HG03521 (cell line): ENCODE measurements at regions not wholly inside any gene's neighbourhood (a gene's known extent, or its start where the extent isn't known, plus 50 kb on each side); places are given as distances from the start of the nearest gene placed in this dataset.

Source experiments
- ATAC-seq: cut with Tn5 transposase; IDR thresholded peaks from one replicate; pipeline ENCODE4 v1.9.1; 2021; ENCODE audit warnings: mild to moderate bottlenecking, moderate library complexity; ENCODE audit not compliant: unreplicated experiment

DNA sequence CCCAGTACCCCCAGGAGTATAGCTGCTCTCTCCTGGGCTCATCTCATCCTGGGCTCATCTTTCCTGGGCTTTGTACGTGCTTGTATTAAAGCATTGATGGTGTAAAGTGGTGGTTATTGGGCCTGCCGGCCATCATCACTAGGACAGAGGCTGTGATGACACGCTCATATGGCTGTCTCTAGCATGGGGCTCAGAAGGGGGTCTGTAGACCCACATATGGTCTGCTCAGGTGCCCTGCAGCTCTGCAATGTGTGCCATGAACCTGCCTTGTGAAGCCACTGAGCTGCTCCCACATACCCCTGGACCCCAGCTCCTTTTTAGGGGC lies 143.4 kb downstream of the CDC5L start:
- no peak for ATAC-seq

- no peak for ATAC-seq
Observed at GRCh38 chr6:44531442-44532015, 144.0 kb downstream of the CDC5L start.

DNA sequence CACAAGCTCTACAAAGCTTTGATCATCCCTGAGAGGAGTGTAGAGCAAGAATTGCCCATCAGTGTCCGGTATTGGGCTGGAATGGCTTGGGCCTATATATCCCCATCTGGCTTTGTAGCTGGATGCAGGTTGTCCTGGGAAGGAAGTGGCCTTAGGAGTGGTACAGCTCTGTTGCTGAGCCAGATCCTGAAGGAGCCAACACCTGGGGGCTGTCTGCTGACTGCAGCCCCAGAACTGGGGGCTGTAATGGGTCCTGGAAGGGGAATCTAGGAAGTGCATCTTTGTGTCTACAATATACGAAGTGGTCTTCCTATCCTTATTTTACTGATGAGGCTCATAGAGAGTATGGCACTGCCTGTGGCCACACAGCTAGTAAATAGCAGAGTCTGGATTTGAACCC lies 145.9 kb downstream of the CDC5L start:
- no peak for ATAC-seq

- ATAC-seq, result no peak
Observed at GRCh38 chr6:44534291-44534690, 146.8 kb downstream of the CDC5L start.

GRCh38 chr6:44535446-44535845 lies 147.9 kb downstream of the CDC5L start:
- no peak for ATAC-seq

- no peak for ATAC-seq
Observed at GRCh38 chr6:44535967-44536366, 148.5 kb downstream of the CDC5L start.

DNA sequence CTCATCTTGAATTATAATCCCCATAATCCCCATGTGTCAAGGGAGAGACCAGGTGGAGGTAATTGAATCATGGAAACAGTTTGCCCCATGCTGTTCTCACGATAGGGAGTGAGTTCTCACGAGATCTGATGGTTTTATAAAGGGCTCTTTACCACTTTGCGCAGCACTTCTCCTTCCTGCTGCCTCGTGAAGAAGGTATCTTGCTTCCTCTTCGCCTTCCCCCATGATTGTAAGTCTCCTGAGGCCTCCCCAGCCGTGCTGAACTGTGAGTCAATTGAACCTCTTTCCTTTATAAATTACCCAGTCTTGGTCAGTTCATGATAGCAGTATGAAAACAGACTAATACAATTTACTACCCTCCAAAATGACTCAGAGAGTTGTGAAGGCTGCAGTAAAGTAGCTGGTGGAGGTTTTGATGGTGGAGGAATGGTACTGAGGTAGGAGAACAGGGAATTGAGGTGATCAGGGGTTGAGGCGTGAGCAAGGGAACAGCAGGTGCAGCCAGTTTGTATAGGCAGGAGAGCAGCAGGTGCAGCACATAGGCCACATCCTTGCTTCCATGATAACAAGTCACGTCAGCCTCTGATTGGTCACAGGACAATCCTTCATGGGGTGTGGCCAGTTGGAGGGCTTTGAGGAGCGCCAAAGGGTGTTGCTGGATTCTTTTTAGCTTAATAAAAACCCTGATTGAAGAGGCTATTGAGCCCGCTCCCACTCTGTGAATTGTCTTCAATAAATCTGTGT lies 150.0 kb downstream of the CDC5L start:
- ATAC-seq, result no peak

DNA sequence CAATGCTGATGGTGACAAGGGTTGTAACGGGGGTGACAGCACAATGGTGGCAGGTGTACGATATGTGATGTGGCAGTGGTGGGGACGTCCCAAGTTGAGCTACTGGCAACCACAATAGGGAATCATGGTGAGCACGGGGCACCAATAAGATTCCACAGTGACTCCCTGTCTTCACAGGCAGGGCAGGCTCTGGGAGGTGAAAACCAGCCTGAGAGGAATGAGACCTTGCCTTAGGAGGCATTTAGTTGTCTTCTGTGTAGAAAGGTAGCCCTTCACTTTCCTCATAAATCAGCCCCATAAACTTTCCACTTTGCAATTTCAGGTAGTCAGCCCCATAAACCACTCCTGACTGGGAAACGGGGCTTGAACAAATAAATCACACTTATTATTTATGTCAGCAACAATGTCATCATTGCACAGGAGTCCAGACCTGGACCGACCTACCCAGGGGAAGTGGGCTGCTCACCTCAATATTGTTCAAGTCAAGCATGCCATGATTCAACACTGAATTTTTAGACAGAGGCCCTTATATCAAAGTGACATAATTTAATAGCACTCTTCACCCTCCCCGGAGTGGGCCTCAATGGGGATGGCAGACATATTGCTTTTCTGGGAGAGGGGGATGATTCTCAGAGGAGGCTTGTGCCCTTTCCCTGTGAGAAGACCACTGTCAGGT lies 150.8 kb downstream of the CDC5L start:
- ATAC-seq, result no peak

GRCh38 chr6:44538807-44539201 lies 151.3 kb downstream of the CDC5L start:
- ATAC-seq, result no peak

- ATAC-seq, result no peak
Observed at GRCh38 chr6:44539701-44540355, 152.3 kb downstream of the CDC5L start.

GRCh38 chr6:44540881-44541280 lies 153.4 kb downstream of the CDC5L start:
- ATAC-seq, result no peak

DNA sequence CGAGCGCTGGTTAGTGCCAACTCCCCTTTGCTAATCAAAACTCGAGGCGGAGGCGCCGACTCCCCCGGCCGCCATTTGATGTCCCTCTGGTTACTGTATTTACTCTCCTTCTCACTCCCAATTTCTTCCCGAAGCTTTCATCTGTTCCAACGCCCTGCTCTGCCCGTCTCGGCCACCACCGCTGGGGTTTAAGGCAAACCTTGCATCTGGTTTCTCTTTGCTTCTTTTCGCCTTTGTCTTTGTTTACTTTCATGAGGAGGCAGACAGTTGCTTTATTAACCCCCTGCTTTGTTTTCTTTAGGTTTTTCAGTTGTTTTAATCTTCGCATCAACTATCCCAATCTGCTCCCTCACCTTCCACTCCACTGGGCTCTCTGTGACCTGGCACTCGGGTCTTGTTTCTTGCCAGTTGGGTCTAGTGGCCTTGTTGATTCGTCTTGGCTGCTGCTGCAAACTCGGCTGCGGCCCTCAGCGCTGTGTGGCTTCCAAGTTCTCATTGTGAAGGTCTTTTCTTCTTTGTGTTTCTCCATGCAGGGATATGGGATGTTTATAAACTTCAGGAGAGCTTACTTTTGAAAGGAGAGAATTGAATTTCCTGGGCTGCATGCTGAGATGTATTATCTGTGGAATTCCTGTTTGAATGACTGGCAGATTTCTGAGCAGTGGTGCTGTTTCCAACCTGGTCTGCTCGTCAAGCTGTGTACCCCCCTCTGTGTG lies 155.1 kb downstream of the CDC5L start:
- ATAC-seq, result no peak

GRCh38 chr6:44543664-44544063 lies 156.2 kb downstream of the CDC5L start:
- no peak for ATAC-seq

- ATAC-seq, result no peak
Observed at GRCh38 chr6:44545224-44545623, 157.7 kb downstream of the CDC5L start.

- no peak for ATAC-seq
Observed at GRCh38 chr6:44548319-44548718, 160.8 kb downstream of the CDC5L start.

DNA sequence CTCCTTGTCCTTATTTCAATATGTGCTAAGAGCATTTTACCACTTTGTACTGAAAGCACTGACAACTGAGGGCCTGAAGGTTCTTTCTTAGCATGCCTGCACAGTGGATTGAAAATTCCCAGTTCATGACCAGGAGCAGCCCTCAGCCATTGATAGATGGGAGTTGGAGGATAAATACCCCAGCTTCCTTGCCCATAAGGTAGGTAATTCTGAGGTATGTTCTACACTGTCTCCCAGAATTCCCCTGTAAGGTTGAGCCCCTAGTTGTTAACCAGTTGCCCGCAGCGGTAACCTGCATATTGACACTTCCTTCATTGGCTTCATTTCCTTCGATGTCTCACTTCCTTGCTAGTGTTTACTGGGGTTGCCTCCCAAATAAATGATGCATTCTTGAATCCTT lies 162.0 kb downstream of the CDC5L start:
- ATAC-seq, result no peak

DNA sequence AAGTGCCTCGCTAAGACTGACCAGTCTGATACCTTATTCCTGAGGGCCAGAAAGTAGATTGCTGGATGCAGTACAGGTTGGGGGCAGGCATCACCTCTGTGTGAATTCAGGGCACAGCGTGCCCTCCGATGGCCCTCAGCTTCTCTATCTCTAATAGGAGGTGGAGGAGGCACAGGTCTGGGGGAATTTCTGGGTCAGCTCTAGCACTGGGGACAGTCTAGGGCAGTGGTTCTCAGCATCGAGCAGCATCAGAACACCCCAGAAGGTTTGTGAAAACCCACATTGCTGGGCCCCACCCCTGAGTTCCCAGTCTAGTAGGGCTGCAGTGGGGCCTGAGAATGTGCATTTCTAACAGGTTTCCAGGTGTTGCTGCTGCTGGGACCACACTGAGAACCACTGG lies 166.7 kb downstream of the CDC5L start:
- ATAC-seq, result no peak

- ATAC-seq, result no peak
Observed at GRCh38 chr6:44554861-44555260, 167.4 kb downstream of the CDC5L start.

DNA sequence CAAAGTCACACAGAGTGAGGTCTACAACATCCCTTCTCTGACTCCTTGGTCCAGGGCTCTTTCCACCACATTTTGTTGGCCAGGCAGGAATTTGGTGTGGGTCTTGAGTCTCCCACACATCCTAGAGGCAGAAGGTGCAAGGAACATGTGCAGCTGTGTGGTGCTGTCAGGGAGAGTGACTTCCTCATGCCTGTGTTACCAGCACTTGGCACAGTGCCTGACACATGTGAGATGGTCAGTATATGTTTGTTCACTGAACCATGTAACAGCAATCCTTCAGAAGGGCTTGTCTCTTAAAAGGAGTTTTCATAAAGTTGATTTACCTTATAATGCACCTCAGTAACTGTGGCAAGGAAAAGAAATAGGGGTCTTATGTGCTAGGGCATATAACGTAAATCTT lies 168.5 kb downstream of the CDC5L start:
- no peak for ATAC-seq

- ATAC-seq, result no peak
Observed at GRCh38 chr6:44558024-44558831, 170.7 kb downstream of the CDC5L start.
